ENCODE measurements at regions not wholly inside any gene's neighbourhood (a gene's known extent, or its start where the extent isn't known, plus 50 kb on each side); places are given as distances from the start of the nearest gene placed in this dataset.

- no peak for TF ChIP-seq CTCF (IDR thresholded peaks at IDR 0.05)
- H3K4me1 Mint-ChIP-seq (ENCODE audit: low read depth), result no peaks in the 10 kb centered on the region
- H3K4me3 Mint-ChIP-seq, result no peak overlapping the region
- no peaks in the 10 kb centered on the region for H3K27me3 Mint-ChIP-seq
- ATAC-seq, result no peak
- no peaks in the 10 kb centered on the region for H3K36me3 Mint-ChIP-seq (ENCODE audit: low read depth)
- ChIA-PET CTCF (no interaction called here), POLR2A (no interaction called here)
- H3K9me3 Mint-ChIP-seq, result no peaks in the 10 kb centered on the region
- intact Hi-C loops (cut with micrococcal nuclease), result no loop called here
- no peak for DNase-seq
- H3K27ac Mint-ChIP-seq, result no peak overlapping the region
Measured at GRCh38 chr7:156203923-156204322, 391.7 kb upstream of the SHH start.

GRCh38 chr7:156198277-156198676 is 386.0 kb upstream of the SHH start:
- no peaks in the 10 kb centered on the region for H3K9me3 Mint-ChIP-seq
- POLR2A ChIA-PET, result no interaction called here

GRCh38 chr7:156196649-156197048 is 384.4 kb upstream of the SHH start:
- Mint-ChIP-seq H3K36me3 (ENCODE audit: low read depth) (no peaks in the 10 kb centered on the region), H3K27me3 (no peaks in the 10 kb centered on the region), H3K4me3 (no peak overlapping the region), H3K9me3 (no peaks in the 10 kb centered on the region), H3K27ac (no peak overlapping the region), H3K4me1 (ENCODE audit: low read depth) (no peaks in the 10 kb centered on the region)
- intact Hi-C loops (cut with micrococcal nuclease), result no loop called here
- POLR2A ChIA-PET, result no interaction called here
- no peak for TF ChIP-seq CTCF (IDR thresholded peaks at IDR 0.05)
- CTCF ChIA-PET, result no interaction called here
- no peak for DNase-seq
- no peak for ATAC-seq

More at GRCh38 chr7:156198277-156198676, 386.0 kb upstream of the SHH start:
- no peaks in the 10 kb centered on the region for H3K4me1 Mint-ChIP-seq (ENCODE audit: low read depth)
- H3K4me3 Mint-ChIP-seq, result no peak overlapping the region
- intact Hi-C loops (cut with micrococcal nuclease), result no loop called here
- ATAC-seq, result no peak
- H3K36me3 Mint-ChIP-seq (ENCODE audit: low read depth), result no peaks in the 10 kb centered on the region
- H3K27me3 Mint-ChIP-seq, result no peaks in the 10 kb centered on the region
- CTCF ChIA-PET, result no interaction called here
- DNase-seq, result no peak
- TF ChIP-seq CTCF (IDR thresholded peaks at IDR 0.05), result no peak
- H3K27ac Mint-ChIP-seq, result no peak overlapping the region

GRCh38 chr7:156195276-156195675 is 383.0 kb upstream of the SHH start:
- no peak for TF ChIP-seq CTCF (IDR thresholded peaks at IDR 0.05)
- POLR2A ChIA-PET, result no interaction called here
- no peak for DNase-seq
- intact Hi-C loops (cut with micrococcal nuclease), result no loop called here
- Mint-ChIP-seq H3K4me1 (ENCODE audit: low read depth) (no peaks in the 10 kb centered on the region), H3K27ac (no peak overlapping the region), H3K36me3 (ENCODE audit: low read depth) (no peaks in the 10 kb centered on the region), H3K27me3 (no peaks in the 10 kb centered on the region), H3K9me3 (no peaks in the 10 kb centered on the region), H3K4me3 (no peak overlapping the region)
- ATAC-seq, result no peak
- CTCF ChIA-PET, result no interaction called here

GRCh38 chr7:156194813-156195212 is 382.6 kb upstream of the SHH start:
- Mint-ChIP-seq H3K27ac (no peak overlapping the region), H3K9me3 (no peaks in the 10 kb centered on the region), H3K27me3 (no peaks in the 10 kb centered on the region), H3K36me3 (ENCODE audit: low read depth) (no peaks in the 10 kb centered on the region), H3K4me3 (no peak overlapping the region), H3K4me1 (ENCODE audit: low read depth) (no peaks in the 10 kb centered on the region)
- ChIA-PET POLR2A (no interaction called here), CTCF (no interaction called here)
- no peak for DNase-seq
- no peak for TF ChIP-seq CTCF (IDR thresholded peaks at IDR 0.05)
- intact Hi-C loops (cut with micrococcal nuclease), result no loop called here
- ATAC-seq, result no peak
